PC-9 (cell line): ENCODE measurements at regions not wholly inside any gene's neighbourhood (a gene's known extent, or its start where the extent isn't known, plus 50 kb on each side); places are given as distances from the start of the nearest gene placed in this dataset.

Experiments used
- BruUV-seq: library from RNA; stranded (reverse); fragments of 400-500 nt; replicated peaks from 2 replicates; lab custom pipeline; 2021; lab: Mats Ljungman, UMichigan
- CTCF ChIA-PET: fragments of 300-600 bp; sonication (Branson Sonifier 250); formaldehyde crosslinking; loops from one replicate; lab custom pipeline; 2022; ENCODE audit warnings: antibody characterized with exemption; lab: Charles Lee
- POLR2A ChIA-PET: fragments of 300-600 bp; sonication (Branson Sonifier 250); formaldehyde crosslinking; loops from one replicate; lab custom pipeline; 2022; ENCODE audit warnings: antibody characterized with exemption; ENCODE audit not compliant: unreplicated experiment; lab: Charles Lee
- DNase-seq, 2 experiments: peaks; one replicate each; pipeline versions ENCODE4 v3.0.0 to v3.0.0-alpha.2; 2015 to 2022; ENCODE audit warnings: mixed read lengths in 1 of 2
- H2AFZ ChIP-seq: fragments of 200-600 bp; sonication (generic); 2 replicates; pipeline ENCODE4 v1.8.1; 2017; ENCODE audit warnings: antibody characterized with exemption
- H3F3A ChIP-seq: fragments of 200-600 bp; sonication (generic); 2 replicates; pipeline ENCODE4 v1.8.1; 2017; ENCODE audit warnings: antibody characterized with exemption, mild to moderate bottlenecking, low read depth; ENCODE audit not compliant: insufficient read depth
- H3K27ac ChIP-seq: fragments of 200-600 bp; sonication (generic); 2 replicates; pipeline ENCODE4 v1.6.1; 2016; ENCODE audit warnings: mixed run types
- H3K27me3 ChIP-seq: fragments of 200-600 bp; sonication (generic); 2 replicates; pipeline ENCODE4 v1.6.1; 2016; ENCODE audit warnings: low read depth, mixed run types; ENCODE audit not compliant: insufficient read depth
- H3K36me3 ChIP-seq: fragments of 200-600 bp; sonication (generic); 2 replicates; pipeline ENCODE4 v1.6.1; 2016; ENCODE audit warnings: low read depth, mixed run types
- H3K4me1 ChIP-seq: fragments of 200-600 bp; sonication (generic); replicated peaks from 2 replicates; pipeline ENCODE4 v1.6.1; 2016; ENCODE audit warnings: mixed run types; ENCODE audit not compliant: insufficient read depth
- H3K4me2 ChIP-seq: fragments of 200-600 bp; sonication (generic); 2 replicates; pipeline ENCODE4 v1.6.1; 2017; ENCODE audit warnings: mixed run types
- H3K4me3 ChIP-seq: fragments of 200-600 bp; sonication (generic); 2 replicates; pipeline ENCODE4 v1.6.1; 2016; ENCODE audit warnings: mixed run types
- H3K79me2 ChIP-seq: fragments of 200-600 bp; sonication (generic); 2 replicates; pipeline ENCODE4 v1.6.1; 2017; ENCODE audit warnings: low read depth, mixed run types
- H3K9me2 ChIP-seq: fragments of 200-600 bp; sonication (generic); 2 replicates; pipeline ENCODE4 v1.8.1; 2017; ENCODE audit warnings: mild to moderate bottlenecking; ENCODE audit not compliant: insufficient read depth
- H3K9me3 ChIP-seq: fragments of 200-600 bp; sonication (generic); 2 replicates; pipeline ENCODE4 v1.8.1; 2016; ENCODE audit warnings: low read depth; ENCODE audit not compliant: insufficient read depth
- H4K20me1 ChIP-seq: fragments of 200-600 bp; sonication (generic); 2 replicates; pipeline ENCODE4 v1.8.1; 2017; ENCODE audit not compliant: insufficient read depth
- CTCF ChIP-seq: fragments of 200-600 bp; sonication (generic); conservative IDR thresholded peaks from 2 replicates; pipeline ENCODE4 v1.6.1; 2017; ENCODE audit warnings: mixed run types, antibody characterized with exemption, mild to moderate bottlenecking, moderate library complexity
- EZH2 ChIP-seq: fragments of 200-600 bp; sonication (generic); IDR thresholded peaks from 2 replicates; pipeline ENCODE4 v1.8.0; 2017; ENCODE audit warnings: antibody characterized with exemption, low read depth
- intact Hi-C: fragments of 100-400 bp; cut with micrococcal nuclease; formaldehyde crosslinking; loops from one replicate; pipeline ENCODE4 v1.10.0; 2022; ENCODE audit not compliant: unreplicated experiment

- Histone ChIP-seq H2AFZ (no peak overlapping the region), H3K4me3 (no peak overlapping the region), H3K9me3 (no peaks in the 10 kb centered on the region), H3K4me1 (no peaks in the 10 kb centered on the region), H3K36me3 (no peaks in the 10 kb centered on the region), H3K4me2 (no peak overlapping the region), H3K9me2 (no peaks in the 10 kb centered on the region), H3K79me2 (no peaks in the 10 kb centered on the region), H3K27ac (no peak overlapping the region), H3K27me3 (peaks cover 10% of the 10 kb centered on the region; the same call in 1 of the 2 replicates), H4K20me1 (no peaks in the 10 kb centered on the region), H3F3A (no peaks in the 10 kb centered on the region)
- BruUV-seq = no TSS peak
- TF ChIP-seq CTCF (no peak), EZH2 (no peak)
- ChIA-PET POLR2A (no interaction called here), CTCF (no interaction called here)
- no peak for DNase-seq
- intact Hi-C loops = no loop called here
Observed at GRCh38 chr2:16061441-16062217, 121.3 kb downstream of the MYCN start.

DNA sequence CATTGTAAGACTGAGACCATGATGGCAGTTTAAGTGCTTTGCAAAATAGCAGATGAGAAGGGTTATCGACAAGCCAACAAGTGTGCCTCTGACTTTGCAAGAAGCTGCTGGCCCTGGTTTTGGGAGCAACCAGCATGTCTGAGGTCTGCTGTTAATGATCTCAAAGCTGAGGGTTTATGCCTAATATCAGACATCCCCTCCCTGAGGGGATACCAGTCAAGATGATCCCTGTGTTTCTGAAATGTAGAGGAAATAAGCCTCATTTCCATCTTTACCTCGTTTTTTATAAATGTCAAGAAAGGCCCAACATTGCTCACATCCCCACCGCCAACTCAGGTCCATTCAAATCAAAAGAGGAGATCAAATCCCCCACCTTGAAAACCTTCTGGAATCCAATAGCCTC lies 120.6 kb downstream of the MYCN start:
- Histone ChIP-seq H3K79me2 (no peaks in the 10 kb centered on the region), H3K36me3 (no peaks in the 10 kb centered on the region), H2AFZ (no peak overlapping the region), H3K9me3 (no peaks in the 10 kb centered on the region), H3F3A (no peaks in the 10 kb centered on the region), H3K4me3 (no peak overlapping the region), H3K4me2 (no peak overlapping the region), H4K20me1 (no peaks in the 10 kb centered on the region), H3K4me1 (no peaks in the 10 kb centered on the region), H3K27ac (no peak overlapping the region), H3K9me2 (no peaks in the 10 kb centered on the region), H3K27me3 (peaks cover 13% of the 10 kb centered on the region; the same call in 1 of the 2 replicates)
- DNase-seq = no peak
- no peak for TF ChIP-seq EZH2
- TF ChIP-seq CTCF = no peak
- BruUV-seq = no TSS peak
- intact Hi-C loops = no loop called here
- ChIA-PET POLR2A (no interaction called here), CTCF (no interaction called here)

DNA sequence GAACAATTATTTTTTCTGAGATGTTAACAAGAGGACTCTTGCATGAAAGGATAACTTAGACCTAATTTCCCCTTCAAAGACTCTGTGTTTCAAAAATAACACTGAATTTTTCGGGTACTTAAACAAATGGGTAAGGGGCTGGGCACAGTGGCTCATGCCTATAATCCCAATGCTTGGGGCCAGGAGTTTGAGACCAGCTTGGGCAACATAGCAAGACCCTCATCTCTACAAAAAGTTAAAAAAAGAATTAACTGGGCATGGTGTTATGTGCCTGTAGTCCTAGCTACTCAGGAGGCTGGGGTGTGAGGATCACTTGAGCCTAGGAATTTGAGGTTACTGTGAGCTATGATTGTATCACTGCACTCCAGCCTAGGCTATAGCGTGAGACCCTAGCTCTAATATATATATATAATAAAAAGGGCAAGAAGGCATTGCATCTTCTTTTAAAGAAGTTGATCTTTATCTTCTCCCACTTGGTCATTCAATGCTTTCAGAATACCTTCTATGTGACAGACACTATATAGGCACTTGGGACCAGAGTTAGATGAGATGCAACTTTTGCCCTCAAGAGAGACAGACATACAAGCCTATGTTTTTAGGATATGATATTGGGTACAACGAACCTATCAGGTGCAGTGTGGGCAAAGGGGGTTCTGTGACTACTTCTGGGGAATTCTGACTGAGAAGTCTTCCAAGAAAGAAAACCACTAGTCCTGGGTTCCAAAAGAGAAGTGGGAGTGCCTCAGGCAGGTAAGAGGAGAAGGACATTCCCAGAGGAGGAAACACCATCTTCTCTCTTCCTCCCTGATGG lies 120.0 kb downstream of the MYCN start:
- Histone ChIP-seq H3K36me3 (no peaks in the 10 kb centered on the region), H3K27ac (no peak overlapping the region), H3K4me1 (no peaks in the 10 kb centered on the region), H3K9me2 (no peaks in the 10 kb centered on the region), H2AFZ (no peak overlapping the region), H3K79me2 (no peaks in the 10 kb centered on the region), H3K27me3 (peaks cover 19% of the 10 kb centered on the region; the same call in 1 of the 2 replicates), H3K4me2 (no peak overlapping the region), H3K9me3 (no peaks in the 10 kb centered on the region), H3K4me3 (no peak overlapping the region), H3F3A (no peaks in the 10 kb centered on the region), H4K20me1 (no peaks in the 10 kb centered on the region)
- CTCF ChIA-PET = no interaction called here
- no peak for DNase-seq
- no TSS peak for BruUV-seq
- TF ChIP-seq CTCF = no peak
- no peak for TF ChIP-seq EZH2
- intact Hi-C loops = no loop called here
- POLR2A ChIA-PET = no interaction called here
